Activated CD8-positive, alpha-beta T cell treated with anti-CD3 and anti-CD28 coated beads for 36 hours (primary cell): ENCODE measurements at regions not wholly inside any gene's neighbourhood (a gene's known extent, or its start where the extent isn't known, plus 50 kb on each side); places are given as distances from the start of the nearest gene placed in this dataset.

Source experiments
- ATAC-seq: fragments of 200-7000 bp; cut with Tn5 transposase; one replicate; pipeline ENCODE4 v1.10.0; 2021; ENCODE audit warnings: mild to moderate bottlenecking, moderate library complexity
- CTCF ChIA-PET: fragments of 350-600 bp; sonication (Branson Sonifier 250); formaldehyde crosslinking; loops from one replicate; lab custom pipeline; 2021; ENCODE audit warnings: antibody characterized with exemption; lab: Charles Lee
- POLR2A ChIA-PET: fragments of 350-600 bp; sonication (Branson Sonifier 250); formaldehyde crosslinking; loops from one replicate; lab custom pipeline; 2021; ENCODE audit warnings: antibody characterized with exemption; lab: Charles Lee
- DNase-seq: peaks from one replicate; pipeline ENCODE4 v3.0.0-alpha.2; 2020
- H3K27ac Mint-ChIP-seq: one replicate; pipeline ENCODE4 v1.8.0; 2021; ENCODE audit warnings: mild to moderate bottlenecking, mixed read lengths
- H3K27me3 Mint-ChIP-seq: one replicate; pipeline ENCODE4 v1.8.0; 2021; ENCODE audit warnings: mixed read lengths
- H3K36me3 Mint-ChIP-seq: one replicate; pipeline ENCODE4 v1.8.0; 2021; ENCODE audit warnings: low read depth, mixed read lengths
- H3K4me1 Mint-ChIP-seq: one replicate; pipeline ENCODE4 v1.8.0; 2021; ENCODE audit warnings: low read depth, mixed read lengths
- H3K4me3 Mint-ChIP-seq: one replicate; pipeline ENCODE4 v1.8.0; 2021; ENCODE audit warnings: mild to moderate bottlenecking, moderate library complexity, mixed read lengths
- H3K9me3 Mint-ChIP-seq: one replicate; pipeline ENCODE4 v1.8.0; 2021; ENCODE audit warnings: mixed read lengths
- intact Hi-C: fragments of 100-400 bp; cut with micrococcal nuclease; formaldehyde crosslinking; loops from one replicate; pipeline ENCODE4 v1.10.0; 2022
- TF ChIP-seq, protein P1 (sequence below): fragments of 200-600 bp; IDR thresholded peaks from one replicate; pipeline ENCODE4 v1.8.0; 2022; ENCODE audit warnings: antibody characterized with exemption, mild to moderate bottlenecking

DNA sequence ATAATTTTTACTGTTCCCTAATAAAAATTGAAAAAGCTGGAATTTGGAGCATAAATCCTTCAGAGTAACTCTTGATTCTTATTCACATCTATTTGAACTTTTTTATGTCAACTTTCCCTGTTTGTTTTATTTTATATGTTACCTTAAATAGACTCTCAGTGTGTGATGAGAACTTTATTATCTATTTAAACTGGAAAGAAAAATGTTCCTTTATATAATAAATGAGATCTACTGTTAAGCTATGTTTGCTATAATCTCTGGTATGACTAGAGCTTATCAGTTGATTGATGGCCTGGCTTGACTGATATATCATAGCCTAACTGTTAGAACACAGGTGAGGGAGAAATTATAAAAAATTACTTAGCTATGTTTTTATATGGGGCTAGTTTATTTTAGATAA, 330.6 kb upstream of the EPHA6 start:
- ATAC-seq, result no peak
- Mint-ChIP-seq H3K4me3 (no peak overlapping the region), H3K4me1 (no peaks in the 10 kb centered on the region), H3K27me3 (no peaks in the 10 kb centered on the region), H3K9me3 (peaks cover 6% of the 10 kb centered on the region), H3K27ac (no peak overlapping the region), H3K36me3 (no peaks in the 10 kb centered on the region)
- intact Hi-C loops, result no loop called here
- POLR2A ChIA-PET, result no interaction called here
- TF ChIP-seq, protein P1, sequence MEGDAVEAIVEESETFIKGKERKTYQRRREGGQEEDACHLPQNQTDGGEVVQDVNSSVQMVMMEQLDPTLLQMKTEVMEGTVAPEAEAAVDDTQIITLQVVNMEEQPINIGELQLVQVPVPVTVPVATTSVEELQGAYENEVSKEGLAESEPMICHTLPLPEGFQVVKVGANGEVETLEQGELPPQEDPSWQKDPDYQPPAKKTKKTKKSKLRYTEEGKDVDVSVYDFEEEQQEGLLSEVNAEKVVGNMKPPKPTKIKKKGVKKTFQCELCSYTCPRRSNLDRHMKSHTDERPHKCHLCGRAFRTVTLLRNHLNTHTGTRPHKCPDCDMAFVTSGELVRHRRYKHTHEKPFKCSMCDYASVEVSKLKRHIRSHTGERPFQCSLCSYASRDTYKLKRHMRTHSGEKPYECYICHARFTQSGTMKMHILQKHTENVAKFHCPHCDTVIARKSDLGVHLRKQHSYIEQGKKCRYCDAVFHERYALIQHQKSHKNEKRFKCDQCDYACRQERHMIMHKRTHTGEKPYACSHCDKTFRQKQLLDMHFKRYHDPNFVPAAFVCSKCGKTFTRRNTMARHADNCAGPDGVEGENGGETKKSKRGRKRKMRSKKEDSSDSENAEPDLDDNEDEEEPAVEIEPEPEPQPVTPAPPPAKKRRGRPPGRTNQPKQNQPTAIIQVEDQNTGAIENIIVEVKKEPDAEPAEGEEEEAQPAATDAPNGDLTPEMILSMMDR, result no peak
- CTCF ChIA-PET, result no interaction called here
- DNase-seq, result no peak

- DNase-seq (no peak), ATAC-seq (no peak)
- TF ChIP-seq, protein P1, result no peak
- H3K4me3 Mint-ChIP-seq, result no peak overlapping the region
- no peaks in the 10 kb centered on the region for H3K27me3 Mint-ChIP-seq
- ChIA-PET POLR2A (no interaction called here), CTCF (no interaction called here)
- H3K36me3 Mint-ChIP-seq, result no peaks in the 10 kb centered on the region
- no peaks in the 10 kb centered on the region for H3K4me1 Mint-ChIP-seq
- intact Hi-C loops, result no loop called here
- peaks cover 20% of the 10 kb centered on the region for H3K9me3 Mint-ChIP-seq
- no peak overlapping the region for H3K27ac Mint-ChIP-seq
Measured at GRCh38 chr3:96488708-96489107, 325.7 kb upstream of the EPHA6 start.

GRCh38 chr3:96491023-96491422, 323.4 kb upstream of the EPHA6 start:
- Mint-ChIP-seq H3K27ac (no peak overlapping the region), H3K27me3 (no peaks in the 10 kb centered on the region), H3K9me3 (peaks cover 26% of the 10 kb centered on the region), H3K36me3 (no peaks in the 10 kb centered on the region), H3K4me1 (no peaks in the 10 kb centered on the region), H3K4me3 (no peak overlapping the region)
- TF ChIP-seq, protein P1, result no peak
- DNase-seq, result no peak
- no peak for ATAC-seq
- ChIA-PET POLR2A (no interaction called here), CTCF (no interaction called here)
- intact Hi-C loops, result no loop called here

DNA sequence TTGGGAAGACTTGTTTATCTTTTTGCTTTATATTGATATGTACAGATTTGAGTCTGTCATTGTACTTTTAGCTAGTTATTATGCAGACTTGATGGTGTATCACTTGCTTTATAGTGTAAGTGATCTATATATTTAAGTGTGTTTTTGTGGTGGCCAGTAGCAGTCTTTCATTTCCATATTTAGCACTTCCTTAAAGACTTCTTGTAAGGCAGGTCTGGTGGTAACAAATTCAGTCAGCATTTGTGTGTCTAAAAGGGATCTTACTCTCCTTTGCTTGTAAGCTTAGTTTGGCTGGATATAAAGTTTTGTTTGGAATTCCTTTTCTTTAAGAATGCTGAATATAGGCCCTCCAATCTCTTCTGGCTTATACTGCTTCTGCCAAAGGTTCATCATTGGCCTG, 322.5 kb upstream of the EPHA6 start:
- no peaks in the 10 kb centered on the region for H3K27me3 Mint-ChIP-seq
- no peak overlapping the region for H3K27ac Mint-ChIP-seq

DNA sequence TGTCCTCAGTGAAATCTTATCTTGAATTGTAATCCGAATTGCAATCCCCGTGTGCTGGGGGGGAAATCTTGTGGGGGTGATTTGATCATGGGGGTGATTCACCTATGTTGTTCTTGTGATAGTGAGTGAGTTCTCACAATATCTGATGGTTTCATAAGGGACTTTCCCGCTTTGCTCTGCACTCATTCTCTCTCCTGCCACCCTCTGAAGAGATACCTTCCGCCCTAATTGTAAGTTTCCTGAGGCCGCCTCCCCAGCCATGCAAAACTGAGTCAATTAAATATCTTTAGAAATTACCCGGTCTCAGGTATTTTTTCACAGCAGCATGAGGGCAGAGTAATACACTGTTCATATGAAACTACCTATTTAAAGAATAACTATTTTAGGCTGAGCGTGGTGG, 304.1 kb upstream of the EPHA6 start:
- intact Hi-C loops, result no loop called here
- Mint-ChIP-seq H3K4me1 (no peaks in the 10 kb centered on the region), H3K36me3 (no peaks in the 10 kb centered on the region), H3K9me3 (peaks cover 9% of the 10 kb centered on the region), H3K27ac (no peak overlapping the region), H3K27me3 (no peaks in the 10 kb centered on the region), H3K4me3 (no peak overlapping the region)
- DNase-seq (no peak), ATAC-seq (no peak)
- ChIA-PET CTCF (no interaction called here), POLR2A (no interaction called here)
- TF ChIP-seq, protein P1, result no peak

More for the DNA sequence above, 322.5 kb upstream of the EPHA6 start:
- H3K4me1 Mint-ChIP-seq, result no peaks in the 10 kb centered on the region
- no peaks in the 10 kb centered on the region for H3K36me3 Mint-ChIP-seq
- ChIA-PET POLR2A (no interaction called here), CTCF (no interaction called here)
- TF ChIP-seq, protein P1, result no peak
- intact Hi-C loops, result no loop called here
- ATAC-seq (no peak), DNase-seq (no peak)
- peaks cover 30% of the 10 kb centered on the region for H3K9me3 Mint-ChIP-seq
- no peak overlapping the region for H3K4me3 Mint-ChIP-seq
